Hepatocyte (in vitro differentiated cells): ENCODE measurements at regions not wholly inside any gene's neighbourhood (a gene's known extent, or its start where the extent isn't known, plus 50 kb on each side); places are given as distances from the start of the nearest gene placed in this dataset.

Experiments used
- EZH2 ChIP-seq: fragments of 200-600 bp; sonication (generic); IDR thresholded peaks from 2 replicates; pipeline ENCODE4 v1.6.1; 2016; ENCODE audit warnings: antibody characterized with exemption, mild to moderate bottlenecking, borderline replicate concordance
- EZH2phosphoT487 ChIP-seq: fragments of 200-600 bp; sonication (generic); IDR thresholded peaks from one replicate; pipeline ENCODE4 v1.6.1; 2018; ENCODE audit warnings: antibody characterized with exemption, mild to moderate bottlenecking, low read depth, moderate library complexity; ENCODE audit not compliant: unreplicated experiment, severe bottlenecking
- TF ChIP-seq, protein P1 (sequence below): fragments of 200-600 bp; sonication (generic); IDR thresholded peaks from 2 replicates; pipeline ENCODE4 v1.5.1; 2016; ENCODE audit warnings: antibody characterized with exemption, mild to moderate bottlenecking; ENCODE audit not compliant: poor library complexity

DNA sequence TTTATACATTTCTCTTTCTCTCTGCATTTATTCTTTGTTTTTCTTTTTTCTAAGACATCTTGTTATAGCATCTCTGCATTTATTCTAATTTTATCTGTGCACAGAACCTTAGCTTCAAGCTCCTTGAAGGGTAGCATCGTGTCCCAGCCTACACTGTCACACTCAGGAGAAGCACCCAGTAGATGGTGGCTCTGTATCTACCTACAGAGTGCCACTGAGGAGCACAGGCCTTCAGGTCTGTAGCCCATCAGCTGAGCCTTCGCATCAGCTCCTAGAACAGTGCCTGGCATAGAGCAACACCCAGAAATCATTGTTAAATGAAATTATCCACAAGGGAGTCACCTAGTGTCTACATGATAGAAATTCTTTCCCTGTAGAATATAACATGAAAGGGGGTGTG, 203.0 kb upstream of the KLF14 start:
- TF ChIP-seq, protein P1, sequence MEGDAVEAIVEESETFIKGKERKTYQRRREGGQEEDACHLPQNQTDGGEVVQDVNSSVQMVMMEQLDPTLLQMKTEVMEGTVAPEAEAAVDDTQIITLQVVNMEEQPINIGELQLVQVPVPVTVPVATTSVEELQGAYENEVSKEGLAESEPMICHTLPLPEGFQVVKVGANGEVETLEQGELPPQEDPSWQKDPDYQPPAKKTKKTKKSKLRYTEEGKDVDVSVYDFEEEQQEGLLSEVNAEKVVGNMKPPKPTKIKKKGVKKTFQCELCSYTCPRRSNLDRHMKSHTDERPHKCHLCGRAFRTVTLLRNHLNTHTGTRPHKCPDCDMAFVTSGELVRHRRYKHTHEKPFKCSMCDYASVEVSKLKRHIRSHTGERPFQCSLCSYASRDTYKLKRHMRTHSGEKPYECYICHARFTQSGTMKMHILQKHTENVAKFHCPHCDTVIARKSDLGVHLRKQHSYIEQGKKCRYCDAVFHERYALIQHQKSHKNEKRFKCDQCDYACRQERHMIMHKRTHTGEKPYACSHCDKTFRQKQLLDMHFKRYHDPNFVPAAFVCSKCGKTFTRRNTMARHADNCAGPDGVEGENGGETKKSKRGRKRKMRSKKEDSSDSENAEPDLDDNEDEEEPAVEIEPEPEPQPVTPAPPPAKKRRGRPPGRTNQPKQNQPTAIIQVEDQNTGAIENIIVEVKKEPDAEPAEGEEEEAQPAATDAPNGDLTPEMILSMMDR: no peak
- no peak for TF ChIP-seq EZH2
- no peak for TF ChIP-seq EZH2phosphoT487
